ENCODE measurements at regions not wholly inside any gene's neighbourhood (a gene's known extent, or its start where the extent isn't known, plus 50 kb on each side); places are given as distances from the start of the nearest gene placed in this dataset.

- Histone ChIP-seq H3K9ac (ENCODE audit: low read length) (no peak overlapping the region), H3K27ac (ENCODE audit: low read depth, low read length, poor library complexity, severe bottlenecking) (no peak overlapping the region), H4K20me1 (ENCODE audit: insufficient read depth, low read length) (no peaks in the 10 kb centered on the region), H3F3A (ENCODE audit: insufficient read depth, low read length) (no peaks in the 10 kb centered on the region), H3K4me2 (ENCODE audit: low read length) (no peak overlapping the region), H3K9me3 (ENCODE audit: low read length) (no peaks in the 10 kb centered on the region), H3K4me3 (ENCODE audit: low read depth, low read length, poor library complexity, severe bottlenecking) (no peak overlapping the region), H3K36me3 (ENCODE audit: insufficient read depth, low read length) (no peaks in the 10 kb centered on the region), H3K27me3 (ENCODE audit: insufficient read depth, low read length) (no peaks in the 10 kb centered on the region), H2AFZ (ENCODE audit: low read length) (no peak overlapping the region), H3K4me1 (ENCODE audit: insufficient read depth, low read length, severe bottlenecking) (no peaks in the 10 kb centered on the region), H3K79me2 (ENCODE audit: insufficient read depth, low read length) (no peaks in the 10 kb centered on the region), H3K9me2 (ENCODE audit: low read depth, low read length) (no peaks in the 10 kb centered on the region)
- no peak for TF ChIP-seq EZH2 (IDR thresholded peaks at IDR 0.05; ENCODE audit: borderline replicate concordance, low read length)
- TF ChIP-seq, protein P1, sequence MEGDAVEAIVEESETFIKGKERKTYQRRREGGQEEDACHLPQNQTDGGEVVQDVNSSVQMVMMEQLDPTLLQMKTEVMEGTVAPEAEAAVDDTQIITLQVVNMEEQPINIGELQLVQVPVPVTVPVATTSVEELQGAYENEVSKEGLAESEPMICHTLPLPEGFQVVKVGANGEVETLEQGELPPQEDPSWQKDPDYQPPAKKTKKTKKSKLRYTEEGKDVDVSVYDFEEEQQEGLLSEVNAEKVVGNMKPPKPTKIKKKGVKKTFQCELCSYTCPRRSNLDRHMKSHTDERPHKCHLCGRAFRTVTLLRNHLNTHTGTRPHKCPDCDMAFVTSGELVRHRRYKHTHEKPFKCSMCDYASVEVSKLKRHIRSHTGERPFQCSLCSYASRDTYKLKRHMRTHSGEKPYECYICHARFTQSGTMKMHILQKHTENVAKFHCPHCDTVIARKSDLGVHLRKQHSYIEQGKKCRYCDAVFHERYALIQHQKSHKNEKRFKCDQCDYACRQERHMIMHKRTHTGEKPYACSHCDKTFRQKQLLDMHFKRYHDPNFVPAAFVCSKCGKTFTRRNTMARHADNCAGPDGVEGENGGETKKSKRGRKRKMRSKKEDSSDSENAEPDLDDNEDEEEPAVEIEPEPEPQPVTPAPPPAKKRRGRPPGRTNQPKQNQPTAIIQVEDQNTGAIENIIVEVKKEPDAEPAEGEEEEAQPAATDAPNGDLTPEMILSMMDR (IDR thresholded peaks at IDR 0.05; ENCODE audit: low read length), result no peak
Observed at GRCh38 chr1:38239258-38239835, 192.8 kb upstream of the POU3F1 start.

DNA sequence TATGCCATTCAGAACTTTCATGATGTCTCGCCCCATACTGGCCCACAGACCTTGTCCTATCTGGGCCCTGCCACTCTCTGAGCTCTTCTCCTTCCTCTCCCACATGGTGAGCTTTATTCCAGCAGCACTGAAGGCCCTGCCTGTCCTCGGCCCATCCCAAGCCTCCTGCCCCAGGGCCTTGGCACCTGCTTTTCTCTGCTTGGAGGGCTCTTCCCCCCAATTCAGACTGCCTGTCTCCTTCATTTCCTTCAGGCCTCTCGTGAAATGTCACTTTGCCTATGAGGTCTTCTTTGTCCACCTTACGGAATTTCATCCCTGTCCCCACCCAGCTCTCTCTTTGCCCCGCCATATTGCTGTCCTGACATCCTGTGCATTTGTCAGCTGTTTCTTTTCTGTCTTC, 191.7 kb upstream of the POU3F1 start:
- Histone ChIP-seq H3K36me3 (ENCODE audit: insufficient read depth, low read length) (no peaks in the 10 kb centered on the region), H3K4me1 (ENCODE audit: insufficient read depth, low read length, severe bottlenecking) (no peaks in the 10 kb centered on the region)

DNA sequence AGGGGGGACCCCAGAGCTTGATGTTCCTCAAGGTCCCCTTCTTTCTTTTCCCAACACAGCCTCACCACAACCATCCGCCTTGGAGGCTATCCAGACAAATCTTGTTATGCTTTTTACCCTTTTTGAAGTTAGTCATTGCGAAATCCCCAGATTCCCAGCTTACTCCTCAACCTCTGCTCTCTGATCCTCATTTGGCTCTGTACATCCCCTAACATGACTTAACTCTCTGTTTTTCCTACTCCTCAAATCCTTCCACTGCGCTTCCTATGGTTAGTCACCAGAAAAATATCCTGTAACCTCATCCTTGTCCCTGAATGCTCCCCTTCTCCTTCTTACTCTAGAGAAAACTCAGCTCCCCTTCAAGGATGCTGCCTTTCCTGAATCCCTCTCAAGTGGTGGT, 189.1 kb upstream of the POU3F1 start:
- TF ChIP-seq, protein P1 (IDR thresholded peaks at IDR 0.05; ENCODE audit: low read length), result no peak
- no peak for TF ChIP-seq EZH2 (IDR thresholded peaks at IDR 0.05; ENCODE audit: borderline replicate concordance, low read length)
- Histone ChIP-seq H3K9me3 (ENCODE audit: low read length) (no peaks in the 10 kb centered on the region), H4K20me1 (ENCODE audit: insufficient read depth, low read length) (no peaks in the 10 kb centered on the region), H3F3A (ENCODE audit: insufficient read depth, low read length) (no peaks in the 10 kb centered on the region), H3K9ac (ENCODE audit: low read length) (no peak overlapping the region), H3K27ac (ENCODE audit: low read depth, low read length, poor library complexity, severe bottlenecking) (no peak overlapping the region), H3K79me2 (ENCODE audit: insufficient read depth, low read length) (no peaks in the 10 kb centered on the region), H3K36me3 (ENCODE audit: insufficient read depth, low read length) (no peaks in the 10 kb centered on the region), H3K9me2 (ENCODE audit: low read depth, low read length) (no peaks in the 10 kb centered on the region), H3K27me3 (ENCODE audit: insufficient read depth, low read length) (no peaks in the 10 kb centered on the region), H3K4me2 (ENCODE audit: low read length) (no peak overlapping the region), H2AFZ (ENCODE audit: low read length) (no peak overlapping the region), H3K4me3 (ENCODE audit: low read depth, low read length, poor library complexity, severe bottlenecking) (no peak overlapping the region), H3K4me1 (ENCODE audit: insufficient read depth, low read length, severe bottlenecking) (no peaks in the 10 kb centered on the region)

More for the DNA sequence above, 191.7 kb upstream of the POU3F1 start:
- TF ChIP-seq, protein P1 (IDR thresholded peaks at IDR 0.05; ENCODE audit: low read length), result no peak
- TF ChIP-seq EZH2 (IDR thresholded peaks at IDR 0.05; ENCODE audit: borderline replicate concordance, low read length), result no peak
- Histone ChIP-seq H3K79me2 (ENCODE audit: insufficient read depth, low read length) (no peaks in the 10 kb centered on the region), H3K9ac (ENCODE audit: low read length) (no peak overlapping the region), H3K4me3 (ENCODE audit: low read depth, low read length, poor library complexity, severe bottlenecking) (no peak overlapping the region), H4K20me1 (ENCODE audit: insufficient read depth, low read length) (no peaks in the 10 kb centered on the region), H2AFZ (ENCODE audit: low read length) (no peak overlapping the region), H3F3A (ENCODE audit: insufficient read depth, low read length) (no peaks in the 10 kb centered on the region), H3K27me3 (ENCODE audit: insufficient read depth, low read length) (no peaks in the 10 kb centered on the region), H3K9me2 (ENCODE audit: low read depth, low read length) (no peaks in the 10 kb centered on the region), H3K4me2 (ENCODE audit: low read length) (no peak overlapping the region), H3K27ac (ENCODE audit: low read depth, low read length, poor library complexity, severe bottlenecking) (no peak overlapping the region), H3K9me3 (ENCODE audit: low read length) (no peaks in the 10 kb centered on the region)

All from OCI-LY1 (cell line).